Activated CD4-positive, alpha-beta T cell treated with anti-CD3 and anti-CD28 coated beads, Interleukin-2, amount 10 ng/mL, durations not matched to agents 7 days and 5 days (primary cell): ENCODE measurements at regions not wholly inside any gene's neighbourhood (a gene's known extent, or its start where the extent isn't known, plus 50 kb on each side); places are given as distances from the start of the nearest gene placed in this dataset.

Experiments used
- CTCF ChIA-PET: fragments of 350-600 bp; sonication (Branson Sonifier 250); formaldehyde crosslinking; loops from one replicate; lab custom pipeline; 2021; ENCODE audit warnings: antibody characterized with exemption; lab: Charles Lee
- POLR2A ChIA-PET: fragments of 350-600 bp; sonication (Branson Sonifier 250); formaldehyde crosslinking; loops from one replicate; lab custom pipeline; 2021; ENCODE audit warnings: antibody characterized with exemption; lab: Charles Lee
- DNase-seq: peaks from one replicate; pipeline ENCODE4 v3.0.0-alpha.2; 2020
- H3K27ac Mint-ChIP-seq: one replicate; pipeline ENCODE4 v1.8.0; 2021; ENCODE audit warnings: mild to moderate bottlenecking, moderate library complexity, mixed read lengths
- H3K27me3 Mint-ChIP-seq: one replicate; pipeline ENCODE4 v1.8.0; 2021; ENCODE audit warnings: mixed read lengths
- H3K36me3 Mint-ChIP-seq: one replicate; pipeline ENCODE4 v1.8.0; 2021; ENCODE audit warnings: low read depth, mixed read lengths
- H3K4me1 Mint-ChIP-seq: one replicate; pipeline ENCODE4 v1.8.0; 2021; ENCODE audit warnings: mixed read lengths
- H3K4me3 Mint-ChIP-seq: one replicate; pipeline ENCODE4 v1.8.0; 2021; ENCODE audit warnings: mild to moderate bottlenecking, moderate library complexity, mixed read lengths
- H3K9me3 Mint-ChIP-seq: one replicate; pipeline ENCODE4 v1.8.0; 2021; ENCODE audit warnings: mixed read lengths

GRCh38 chr11:128318856-128319474, 268.4 kb downstream of the ETS1 start:
- Mint-ChIP-seq H3K4me3 (no peak overlapping the region), H3K4me1 (peaks cover 82% of the 10 kb centered on the region), H3K27me3 (no peaks in the 10 kb centered on the region), H3K27ac (peak overlapping the region; percentile 84), H3K36me3 (peaks cover 50% of the 10 kb centered on the region), H3K9me3 (peaks cover 38% of the 10 kb centered on the region)
- ChIA-PET CTCF (interaction anchor here (0.6 to 13.5 kb wide), 6 partner anchors 11 to 941 kb away, joined by 3 to 132 read pairs (median 10); no protein-coding TSS in a partner anchor), POLR2A (interaction anchor here (1.1 kb wide), 1 partner anchor 14 kb away, joined by 3 read pairs; no protein-coding TSS in a partner anchor)
- peak; percentile 62 for DNase-seq

DNA sequence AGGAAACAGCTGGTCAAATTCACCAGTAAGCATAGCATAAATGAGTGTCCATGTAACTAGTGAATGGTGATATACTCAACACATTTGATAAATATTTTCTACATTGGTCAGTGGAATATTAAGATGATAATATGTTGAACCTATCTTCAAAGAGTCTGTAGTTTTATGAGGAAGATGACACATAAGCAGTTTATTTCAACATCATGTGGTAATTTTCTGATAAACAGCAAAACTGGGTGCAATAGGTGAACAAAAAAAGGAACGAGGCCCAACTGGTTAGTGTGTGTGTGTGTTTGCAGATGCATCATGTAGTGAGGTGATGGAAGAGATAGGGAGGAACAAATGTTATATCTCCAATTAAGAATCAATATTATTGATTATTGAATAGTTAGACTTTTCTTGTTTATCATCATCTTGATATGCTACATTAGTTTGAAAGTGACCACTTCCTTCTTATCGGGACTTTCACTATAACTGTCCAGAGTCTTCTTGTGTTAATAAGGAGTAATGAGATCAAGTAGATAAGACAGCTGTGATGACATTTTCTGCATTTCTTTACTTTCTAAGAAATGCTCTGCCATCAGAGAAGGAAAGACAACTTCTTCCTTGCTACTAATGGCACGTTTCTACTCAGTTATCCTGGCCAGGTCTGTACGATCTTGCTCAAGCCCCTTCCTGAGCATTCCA, 270.7 kb downstream of the ETS1 start:
- ChIA-PET POLR2A (no interaction called here), CTCF (interaction anchor here (0.9 to 13.5 kb wide), 7 partner anchors 9 to 196 kb away, joined by 3 to 132 read pairs (median 5); no protein-coding TSS in a partner anchor)
- DNase-seq: no peak
- Mint-ChIP-seq H3K27me3 (no peaks in the 10 kb centered on the region), H3K27ac (no peak overlapping the region), H3K4me3 (no peak overlapping the region), H3K36me3 (peaks cover 67% of the 10 kb centered on the region), H3K9me3 (peaks cover 54% of the 10 kb centered on the region), H3K4me1 (peaks cover 72% of the 10 kb centered on the region)

GRCh38 chr11:128315933-128316332, 271.4 kb downstream of the ETS1 start:
- Mint-ChIP-seq H3K9me3 (peaks cover 53% of the 10 kb centered on the region), H3K4me3 (no peak overlapping the region), H3K4me1 (peaks cover 74% of the 10 kb centered on the region), H3K27me3 (no peaks in the 10 kb centered on the region), H3K36me3 (peaks cover 70% of the 10 kb centered on the region), H3K27ac (no peak overlapping the region)
- ChIA-PET CTCF (interaction anchor here (1.4 to 13.5 kb wide), 3 partner anchors 11 to 24 kb away, joined by 4 to 132 read pairs (median 125); no protein-coding TSS in a partner anchor), POLR2A (no interaction called here)
- no peak for DNase-seq

DNA sequence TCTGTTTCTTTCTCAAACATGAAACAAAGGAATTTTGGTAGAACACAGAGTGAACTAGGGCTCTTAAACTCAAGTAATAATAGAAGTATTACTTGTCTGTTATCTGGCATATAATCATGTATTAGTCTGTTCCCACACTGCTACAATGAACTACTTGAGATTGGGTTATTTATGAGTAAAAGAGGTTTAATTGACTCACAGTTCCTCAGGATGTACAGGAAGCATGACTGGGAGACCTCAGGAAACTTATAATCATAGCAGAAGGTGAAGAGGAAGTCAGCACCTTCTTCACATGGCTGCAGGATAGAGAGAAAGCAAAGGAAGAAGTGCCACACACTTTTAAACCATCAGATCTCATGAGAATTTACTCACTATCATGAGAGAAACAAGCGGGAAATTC, 273.4 kb downstream of the ETS1 start:
- H3K27ac Mint-ChIP-seq: no peak overlapping the region
- no peaks in the 10 kb centered on the region for H3K27me3 Mint-ChIP-seq
- H3K4me1 Mint-ChIP-seq: peaks cover 78% of the 10 kb centered on the region
- DNase-seq: no peak
- H3K36me3 Mint-ChIP-seq: peaks cover 68% of the 10 kb centered on the region
- no peak overlapping the region for H3K4me3 Mint-ChIP-seq
- ChIA-PET CTCF (interaction anchor here (1.1 to 13.4 kb wide), 3 partner anchors 9 to 16 kb away, joined by 3 to 125 read pairs (median 8); no protein-coding TSS in a partner anchor), POLR2A (no interaction called here)
- peaks cover 51% of the 10 kb centered on the region for H3K9me3 Mint-ChIP-seq

DNA sequence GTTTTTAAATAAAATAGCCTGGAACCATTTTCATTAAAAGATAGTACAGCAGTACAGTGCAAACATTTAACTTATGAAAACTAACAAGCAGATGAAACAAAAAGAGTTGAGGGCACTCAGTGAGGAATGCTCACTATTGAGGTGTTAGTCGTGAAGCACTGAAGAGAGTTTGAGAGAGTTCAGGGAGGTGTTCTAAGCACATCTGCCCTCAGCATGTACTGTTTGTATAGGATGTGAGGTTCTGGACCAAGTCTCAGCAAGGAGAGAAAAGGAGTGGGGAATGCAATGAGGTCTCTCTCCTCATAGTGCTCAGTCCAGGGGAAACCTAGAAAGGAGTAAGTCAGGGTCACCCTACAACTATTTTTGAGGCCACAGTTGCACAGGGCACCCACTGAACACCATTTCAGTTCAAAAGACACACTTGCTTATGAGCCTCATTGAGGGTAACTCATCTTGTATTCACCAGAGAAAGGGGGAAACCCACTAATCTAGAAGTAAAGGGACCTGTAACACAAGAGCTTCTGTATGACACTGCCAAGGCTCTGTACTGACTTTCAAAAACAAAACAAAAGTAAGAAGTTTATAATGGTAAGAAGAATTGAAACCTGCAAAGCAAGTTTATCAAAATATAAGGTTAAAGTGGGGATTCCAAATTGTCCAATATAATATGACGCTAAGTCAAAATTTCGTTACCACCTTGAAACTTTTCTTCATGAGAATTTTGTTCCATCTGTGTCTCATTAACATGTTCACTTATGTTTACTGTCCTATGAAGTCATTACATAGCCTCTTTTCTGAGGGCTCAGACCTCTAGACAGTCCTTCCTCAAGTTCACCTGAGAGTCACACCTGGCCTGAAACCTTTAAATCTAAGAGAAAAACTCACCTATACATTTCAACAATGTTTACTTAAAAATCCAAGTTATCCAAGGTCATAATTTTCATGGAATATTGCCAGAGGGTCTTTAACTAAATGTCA, 275.3 kb downstream of the ETS1 start:
- Mint-ChIP-seq H3K27me3 (no peaks in the 10 kb centered on the region), H3K27ac (peak overlapping the region; percentile 27), H3K9me3 (peaks cover 46% of the 10 kb centered on the region), H3K4me3 (no peak overlapping the region), H3K4me1 (peaks cover 74% of the 10 kb centered on the region), H3K36me3 (peaks cover 64% of the 10 kb centered on the region)
- DNase-seq: no peak
- ChIA-PET CTCF (interaction anchor here (0.9 to 1.0 kb wide), 3 partner anchors 9 to 12 kb away, joined by 3 read pairs; no protein-coding TSS in a partner anchor), POLR2A (no interaction called here)

DNA sequence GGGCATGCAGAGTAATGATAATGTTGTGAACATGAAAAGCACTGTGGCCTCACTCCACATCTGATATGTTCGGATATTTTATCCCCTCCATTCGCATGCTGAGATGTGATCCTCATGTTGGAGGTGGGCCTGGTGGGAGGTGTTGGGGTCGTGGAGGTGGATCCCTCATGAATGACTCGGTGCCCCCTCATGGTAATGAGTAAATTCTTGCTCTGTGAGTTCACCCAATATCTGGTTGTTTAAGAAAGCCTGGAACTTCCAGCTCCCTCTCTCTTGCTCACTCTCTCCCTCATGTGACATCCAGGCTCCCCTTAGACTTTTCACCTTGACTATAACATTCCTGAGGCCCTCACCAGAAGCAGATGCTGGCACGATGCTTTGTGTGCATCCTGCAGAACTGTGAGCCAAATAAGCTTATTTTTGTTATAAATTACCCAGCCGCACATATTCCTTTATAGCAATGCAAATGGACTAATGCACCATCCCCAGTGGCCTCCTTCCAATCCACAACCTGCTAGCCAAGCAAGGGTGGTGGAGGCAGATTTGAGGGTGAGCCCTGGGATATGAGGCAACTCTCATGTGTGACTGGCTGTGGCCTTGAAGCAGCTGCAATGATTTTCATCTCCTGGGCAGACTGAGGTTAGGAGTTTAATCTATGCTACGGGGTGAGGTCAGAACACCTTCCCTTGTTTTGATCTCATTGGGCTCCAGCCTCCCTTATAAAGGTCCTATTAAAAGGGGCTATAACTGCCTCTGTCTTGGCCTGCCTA, 276.5 kb downstream of the ETS1 start:
- CTCF ChIA-PET: interaction anchor here (0.9 to 2.3 kb wide), 4 partner anchors 11 to 20 kb away, joined by 3 to 6 read pairs (median 4); no protein-coding TSS in a partner anchor
- peaks cover 59% of the 10 kb centered on the region for H3K36me3 Mint-ChIP-seq
- POLR2A ChIA-PET: no interaction called here
- no peak for DNase-seq
- H3K4me1 Mint-ChIP-seq: peaks cover 71% of the 10 kb centered on the region
- H3K4me3 Mint-ChIP-seq: no peak overlapping the region
- H3K27ac Mint-ChIP-seq: peak overlapping the region; percentile 10
- H3K27me3 Mint-ChIP-seq: no peaks in the 10 kb centered on the region
- peaks cover 40% of the 10 kb centered on the region for H3K9me3 Mint-ChIP-seq

DNA sequence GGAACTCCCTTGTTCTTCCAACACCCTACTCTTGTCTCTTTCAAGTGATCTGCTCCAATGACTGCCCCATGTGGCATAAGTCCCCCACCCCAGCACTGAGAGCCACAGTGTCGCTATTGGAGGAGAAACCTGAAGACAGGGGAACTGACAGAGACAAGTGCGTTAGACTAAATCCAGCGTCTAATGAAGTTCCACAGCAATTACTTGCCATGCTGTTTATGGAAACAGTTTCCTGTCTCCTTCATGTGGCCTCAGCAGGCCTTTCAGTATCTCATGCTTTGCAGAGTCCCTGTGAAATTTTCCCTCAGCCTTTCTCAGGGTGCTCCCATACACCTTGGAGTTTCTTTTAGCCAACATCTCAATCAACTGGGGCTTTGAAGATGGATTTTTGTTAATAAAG, 277.4 kb downstream of the ETS1 start:
- CTCF ChIA-PET: interaction anchor here (1.0 to 3.8 kb wide), 4 partner anchors 8 to 254 kb away, joined by 3 to 16 read pairs (median 5); no protein-coding TSS in a partner anchor
- POLR2A ChIA-PET: no interaction called here
- Mint-ChIP-seq H3K4me1 (peaks cover 73% of the 10 kb centered on the region), H3K36me3 (peaks cover 59% of the 10 kb centered on the region), H3K27ac (peak overlapping the region; percentile 60), H3K4me3 (no peak overlapping the region), H3K9me3 (peaks cover 34% of the 10 kb centered on the region), H3K27me3 (no peaks in the 10 kb centered on the region)
- no peak for DNase-seq

- CTCF ChIA-PET: interaction anchor here (0.9 to 3.8 kb wide), 5 partner anchors 9 to 256 kb away, joined by 3 to 16 read pairs (median 6); no protein-coding TSS in a partner anchor
- peaks cover 24% of the 10 kb centered on the region for H3K9me3 Mint-ChIP-seq
- peaks cover 54% of the 10 kb centered on the region for H3K36me3 Mint-ChIP-seq
- POLR2A ChIA-PET: no interaction called here
- H3K27ac Mint-ChIP-seq: no peak overlapping the region
- peaks cover 80% of the 10 kb centered on the region for H3K4me1 Mint-ChIP-seq
- H3K4me3 Mint-ChIP-seq: no peak overlapping the region
- no peaks in the 10 kb centered on the region for H3K27me3 Mint-ChIP-seq
- no peak for DNase-seq
These were observed 278.6 kb downstream of the ETS1 start for GRCh38 chr11:128308794-128309193.

DNA sequence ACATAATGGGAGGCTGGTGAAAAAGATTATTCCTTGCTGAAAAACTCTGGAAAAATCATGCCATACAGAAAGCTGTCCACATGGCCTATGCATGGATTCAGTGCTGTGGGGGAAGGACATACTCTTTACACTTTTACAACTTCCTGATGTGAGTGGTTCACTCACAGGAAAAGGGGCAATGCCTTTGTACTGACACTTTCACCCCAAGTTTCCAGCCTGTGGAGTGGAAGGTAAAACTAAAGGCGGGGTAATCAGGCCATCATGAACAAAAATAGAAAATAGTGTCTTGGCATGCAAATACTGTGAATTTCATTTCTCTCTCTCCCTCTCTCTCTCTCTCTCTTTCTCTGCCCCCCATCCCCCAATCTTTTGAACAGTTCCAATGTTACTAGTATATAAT, 281.8 kb downstream of the ETS1 start:
- H3K4me1 Mint-ChIP-seq: peaks cover 74% of the 10 kb centered on the region
- CTCF ChIA-PET: interaction anchor here (0.9 to 1.9 kb wide), 7 partner anchors 9 to 225 kb away, joined by 3 to 5 read pairs (median 4); no protein-coding TSS in a partner anchor
- no peaks in the 10 kb centered on the region for H3K27me3 Mint-ChIP-seq
- peak overlapping the region; percentile 91 for H3K27ac Mint-ChIP-seq
- peaks cover 38% of the 10 kb centered on the region for H3K36me3 Mint-ChIP-seq
- H3K4me3 Mint-ChIP-seq: peak overlapping the region; percentile 40
- POLR2A ChIA-PET: interaction anchor here (0.8 kb wide), 1 partner anchor 13 kb away, joined by 3 read pairs; no protein-coding TSS in a partner anchor
- no peak for DNase-seq
- peaks cover 8% of the 10 kb centered on the region for H3K9me3 Mint-ChIP-seq

GRCh38 chr11:128304666-128305485, 282.5 kb downstream of the ETS1 start:
- Mint-ChIP-seq H3K27me3 (no peaks in the 10 kb centered on the region), H3K27ac (peak overlapping the region; percentile 91), H3K4me1 (peaks cover 73% of the 10 kb centered on the region), H3K9me3 (peaks cover 10% of the 10 kb centered on the region), H3K36me3 (peaks cover 38% of the 10 kb centered on the region), H3K4me3 (peak overlapping the region; percentile 40)
- peak; percentile 59 for DNase-seq
- ChIA-PET CTCF (interaction anchor here (0.9 to 1.9 kb wide), 7 partner anchors 10 to 226 kb away, joined by 3 to 5 read pairs (median 4); no protein-coding TSS in a partner anchor), POLR2A (interaction anchor here (0.8 kb wide), 1 partner anchor 14 kb away, joined by 3 read pairs; no protein-coding TSS in a partner anchor)
